ENCODE measurements at regions not wholly inside any gene's neighbourhood (a gene's known extent, or its start where the extent isn't known, plus 50 kb on each side); places are given as distances from the start of the nearest gene placed in this dataset.

GRCh38 chr9:3014178-3014577 is 170.3 kb upstream of the PUM3 start:
- no peak for TF ChIP-seq TCF7 (CRISPR knock-in tag; IDR thresholded peaks at IDR 0.05; ENCODE audit: low read depth)
- TF ChIP-seq NR2C2 (CRISPR knock-in tag; IDR thresholded peaks at IDR 0.05) = no peak

All from WTC11 (cell line).